HG02870 (cell line): ENCODE measurements at regions not wholly inside any gene's neighbourhood (a gene's known extent, or its start where the extent isn't known, plus 50 kb on each side); places are given as distances from the start of the nearest gene placed in this dataset.

Source experiments
- ATAC-seq: cut with Tn5 transposase; IDR thresholded peaks from one replicate; pipeline ENCODE4 v1.9.1; 2021; ENCODE audit warnings: mild to moderate bottlenecking, moderate library complexity; ENCODE audit not compliant: unreplicated experiment

GRCh38 chr19:31096062-31096830, 253.0 kb downstream of the TSHZ3 start:
- ATAC-seq = no peak

GRCh38 chr19:31095100-31095804, 254.0 kb downstream of the TSHZ3 start:
- ATAC-seq = no peak

GRCh38 chr19:31092274-31092673, 257.0 kb downstream of the TSHZ3 start:
- ATAC-seq = no peak

GRCh38 chr19:31089681-31090080, 259.6 kb downstream of the TSHZ3 start:
- no peak for ATAC-seq

- ATAC-seq = no peak
These were observed 264.1 kb downstream of the TSHZ3 start for GRCh38 chr19:31085125-31085524.

GRCh38 chr19:31083105-31083504, 266.1 kb downstream of the TSHZ3 start:
- ATAC-seq = no peak

- ATAC-seq = no peak
These were observed 274.0 kb downstream of the TSHZ3 start for GRCh38 chr19:31075146-31075655.

GRCh38 chr19:31074199-31075125, 274.8 kb downstream of the TSHZ3 start:
- no peak for ATAC-seq

- ATAC-seq = no peak
These were observed 275.6 kb downstream of the TSHZ3 start for GRCh38 chr19:31073485-31074198.

- ATAC-seq = no peak
These were observed 276.8 kb downstream of the TSHZ3 start for GRCh38 chr19:31072451-31072850.

- ATAC-seq = no peak
These were observed 277.9 kb downstream of the TSHZ3 start for GRCh38 chr19:31071136-31071855.

- no peak for ATAC-seq
These were observed 278.8 kb downstream of the TSHZ3 start for GRCh38 chr19:31070146-31071065.

GRCh38 chr19:31068268-31068667, 281.0 kb downstream of the TSHZ3 start:
- no peak for ATAC-seq

GRCh38 chr19:31066385-31066784, 282.9 kb downstream of the TSHZ3 start:
- ATAC-seq = no peak

GRCh38 chr19:31064491-31064890, 284.7 kb downstream of the TSHZ3 start:
- ATAC-seq = no peak

- no peak for ATAC-seq
These were observed 290.4 kb downstream of the TSHZ3 start for GRCh38 chr19:31058676-31059340.

- ATAC-seq = no peak
These were observed 291.8 kb downstream of the TSHZ3 start for GRCh38 chr19:31057476-31057875.

- ATAC-seq = no peak
These were observed 293.8 kb downstream of the TSHZ3 start for GRCh38 chr19:31055454-31055853.
